ENCODE measurements at regions not wholly inside any gene's neighbourhood (a gene's known extent, or its start where the extent isn't known, plus 50 kb on each side); places are given as distances from the start of the nearest gene placed in this dataset.

- TF ChIP-seq CTCF (IDR thresholded peaks at IDR 0.05; ENCODE audit: insufficient read depth, low read depth, low read length), result no peak
- TF ChIP-seq EZH2 (IDR thresholded peaks at IDR 0.05; ENCODE audit: insufficient read depth, low read length), result no peak
Observed at GRCh38 chr2:70014959-70015358, 53.5 kb upstream of the ASPRV1 start.

Measured in astrocyte (in vitro differentiated cells and primary cell).